ENCODE measurements at regions not wholly inside any gene's neighbourhood (a gene's known extent, or its start where the extent isn't known, plus 50 kb on each side); places are given as distances from the start of the nearest gene placed in this dataset.

DNA sequence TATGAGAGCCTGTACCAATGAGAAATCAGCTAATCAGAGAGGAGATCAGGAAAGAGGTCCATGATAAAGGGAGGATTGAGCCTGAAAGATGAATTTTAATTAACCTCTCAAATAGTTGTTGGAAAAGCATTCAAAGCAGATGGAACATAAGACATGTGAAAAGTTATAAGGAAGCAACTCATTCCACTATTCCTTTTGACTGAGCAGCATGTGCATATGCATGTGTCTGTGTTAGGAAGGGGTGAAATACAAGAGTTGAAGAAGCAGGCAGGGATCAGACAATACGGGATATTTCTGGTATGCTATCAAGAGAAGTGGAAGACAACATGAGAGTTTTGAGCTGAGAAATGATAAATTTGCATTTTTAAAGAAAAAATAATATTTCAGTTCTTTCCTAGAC is 624.8 kb upstream of the PTCHD4 start:
- TF ChIP-seq, protein P1, sequence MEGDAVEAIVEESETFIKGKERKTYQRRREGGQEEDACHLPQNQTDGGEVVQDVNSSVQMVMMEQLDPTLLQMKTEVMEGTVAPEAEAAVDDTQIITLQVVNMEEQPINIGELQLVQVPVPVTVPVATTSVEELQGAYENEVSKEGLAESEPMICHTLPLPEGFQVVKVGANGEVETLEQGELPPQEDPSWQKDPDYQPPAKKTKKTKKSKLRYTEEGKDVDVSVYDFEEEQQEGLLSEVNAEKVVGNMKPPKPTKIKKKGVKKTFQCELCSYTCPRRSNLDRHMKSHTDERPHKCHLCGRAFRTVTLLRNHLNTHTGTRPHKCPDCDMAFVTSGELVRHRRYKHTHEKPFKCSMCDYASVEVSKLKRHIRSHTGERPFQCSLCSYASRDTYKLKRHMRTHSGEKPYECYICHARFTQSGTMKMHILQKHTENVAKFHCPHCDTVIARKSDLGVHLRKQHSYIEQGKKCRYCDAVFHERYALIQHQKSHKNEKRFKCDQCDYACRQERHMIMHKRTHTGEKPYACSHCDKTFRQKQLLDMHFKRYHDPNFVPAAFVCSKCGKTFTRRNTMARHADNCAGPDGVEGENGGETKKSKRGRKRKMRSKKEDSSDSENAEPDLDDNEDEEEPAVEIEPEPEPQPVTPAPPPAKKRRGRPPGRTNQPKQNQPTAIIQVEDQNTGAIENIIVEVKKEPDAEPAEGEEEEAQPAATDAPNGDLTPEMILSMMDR (IDR thresholded peaks at IDR 0.05) = no peak
- TF ChIP-seq POLR2AphosphoS5 (IDR thresholded peaks at IDR 0.05) (no peak), POLR2A (IDR thresholded peaks at IDR 0.05) (no peak)
